Right lobe of liver (tissue), 6 donors: ENCODE measurements at regions not wholly inside any gene's neighbourhood (a gene's known extent, or its start where the extent isn't known, plus 50 kb on each side); places are given as distances from the start of the nearest gene placed in this dataset.

Experiments
- ATAC-seq, 4 donors: fragments of 200-7000 bp; cut with Tn5 transposase; one replicate each; pipeline ENCODE4 v1.9.1; 2020; ENCODE audit warnings: mild to moderate bottlenecking in 4 of 4, moderate library complexity in 4 of 4
- DNase-seq, 3 donors: peaks; one replicate each; pipeline ENCODE4 v3.0.0-alpha.2; 2020
- H3K27ac ChIP-seq, 3 donors: fragments of 200-600 bp; one replicate each; pipeline ENCODE4 v1.8.0; 2022
- H3K27me3 ChIP-seq, 2 donors: fragments of 200-600 bp; one replicate each; pipeline ENCODE4 v1.8.0; 2022
- H3K36me3 ChIP-seq, 4 donors: fragments of 200-600 bp; sonication (generic) in 1 of 4; one replicate each; pipeline versions ENCODE4 v1.5.1 to v1.8.0; 2017 to 2022; ENCODE audit warnings: control low read depth in 1 of 4
- H3K4me1 ChIP-seq, 4 donors: fragments of 200-600 bp; sonication (generic) in 1 of 4; one replicate each; pipeline versions ENCODE4 v1.5.1 to v1.8.0; 2017 to 2022; ENCODE audit warnings: control low read depth in 1 of 4
- H3K4me3 ChIP-seq, 3 donors: fragments of 200-600 bp; one replicate each; pipeline ENCODE4 v1.8.0; 2022
- H3K9me3 ChIP-seq, 4 donors: fragments of 200-600 bp; sonication (generic) in 1 of 4; one replicate each; pipeline versions ENCODE4 v1.5.1 to v1.8.0; 2017 to 2022; ENCODE audit warnings: control low read depth in 1 of 4
- POLR2A ChIP-seq: fragments of 450-650 bp; IDR thresholded peaks from one replicate; pipeline ENCODE4 v1.6.1; 2017; ENCODE audit warnings: antibody characterized with exemption, mild to moderate bottlenecking
- WGBS: methylation state at CpG from one replicate; pipeline ENCODE4 v1.1.6; 2018; ENCODE audit warnings: low coverage, low lambda C conversion rate; ENCODE audit not compliant: insufficient coverage; ENCODE audit errors: missing lambda C conversion rate; 5-methylcytosine and 5-hydroxymethylcytosine counted together
- intact Hi-C, 2 donors: fragments of 100-400 bp; cut with DNase I; formaldehyde crosslinking; loops; one replicate each; pipeline versions ENCODE4 v1.11.2 to v1.14.1; 2022
- TF ChIP-seq, protein P1 (sequence below), 4 donors: fragments of 200-600 bp in 3 of 4; fragments of 450-650 bp in 1 of 4; IDR thresholded peaks; one replicate each; pipeline versions ENCODE4 v1.5.1 to v1.8.0; 2016 to 2022; ENCODE audit warnings: antibody characterized with exemption in 4 of 4, mild to moderate bottlenecking in 2 of 4
- donor health status: DM: no; HTN: yes; CAD: no.
- donor health status: DM: no; HTN: no; CAD: no.
- donor health status: DM: no; HTN: no; CAD: no.
- donor health status: DM: no; HTN: yes; CAD: no.
- donor health status: DM: no; HTN: yes; CAD: no.

GRCh38 chr1:38716229-38716628 lies 143.3 kb downstream of the RRAGC start:
- no peak for ATAC-seq
- H3K27ac ChIP-seq = no peak overlapping the region
- intact Hi-C loops = no loop called here
- WGBS = 58% methylated on average over 2 of the region's 2 CpGs
- TF ChIP-seq, protein P1, sequence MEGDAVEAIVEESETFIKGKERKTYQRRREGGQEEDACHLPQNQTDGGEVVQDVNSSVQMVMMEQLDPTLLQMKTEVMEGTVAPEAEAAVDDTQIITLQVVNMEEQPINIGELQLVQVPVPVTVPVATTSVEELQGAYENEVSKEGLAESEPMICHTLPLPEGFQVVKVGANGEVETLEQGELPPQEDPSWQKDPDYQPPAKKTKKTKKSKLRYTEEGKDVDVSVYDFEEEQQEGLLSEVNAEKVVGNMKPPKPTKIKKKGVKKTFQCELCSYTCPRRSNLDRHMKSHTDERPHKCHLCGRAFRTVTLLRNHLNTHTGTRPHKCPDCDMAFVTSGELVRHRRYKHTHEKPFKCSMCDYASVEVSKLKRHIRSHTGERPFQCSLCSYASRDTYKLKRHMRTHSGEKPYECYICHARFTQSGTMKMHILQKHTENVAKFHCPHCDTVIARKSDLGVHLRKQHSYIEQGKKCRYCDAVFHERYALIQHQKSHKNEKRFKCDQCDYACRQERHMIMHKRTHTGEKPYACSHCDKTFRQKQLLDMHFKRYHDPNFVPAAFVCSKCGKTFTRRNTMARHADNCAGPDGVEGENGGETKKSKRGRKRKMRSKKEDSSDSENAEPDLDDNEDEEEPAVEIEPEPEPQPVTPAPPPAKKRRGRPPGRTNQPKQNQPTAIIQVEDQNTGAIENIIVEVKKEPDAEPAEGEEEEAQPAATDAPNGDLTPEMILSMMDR (IDR thresholded peaks at IDR 0.05) = no peak
- no peak for TF ChIP-seq POLR2A
- H3K9me3 ChIP-seq = no peaks in the 10 kb centered on the region
- DNase-seq = no peak
- H3K4me3 ChIP-seq = no peak overlapping the region
- no peaks in the 10 kb centered on the region for H3K27me3 ChIP-seq
- H3K4me1 ChIP-seq = no peaks in the 10 kb centered on the region
- H3K36me3 ChIP-seq = no peaks in the 10 kb centered on the region

- DNase-seq (no peak), ATAC-seq (no peak)
- H3K36me3 ChIP-seq = no peaks in the 10 kb centered on the region
- TF ChIP-seq, protein P1 (IDR thresholded peaks at IDR 0.05) = no peak
- TF ChIP-seq POLR2A = no peak
- H3K27ac ChIP-seq = no peak overlapping the region
- intact Hi-C loops = no loop called here
- H3K9me3 ChIP-seq = no peaks in the 10 kb centered on the region
- H3K4me1 ChIP-seq = no peaks in the 10 kb centered on the region
- 93% methylated on average over 3 of the region's 9 CpGs for WGBS
- H3K4me3 ChIP-seq = no peak overlapping the region
- no peaks in the 10 kb centered on the region for H3K27me3 ChIP-seq
Observed at GRCh38 chr1:38715415-38715814, 144.2 kb downstream of the RRAGC start.

GRCh38 chr1:38712046-38712445 lies 147.5 kb downstream of the RRAGC start:
- Histone ChIP-seq H3K4me3 (no peak overlapping the region), H3K9me3 (no peaks in the 10 kb centered on the region), H3K36me3 (no peaks in the 10 kb centered on the region), H3K27me3 (no peaks in the 10 kb centered on the region), H3K27ac (no peak overlapping the region), H3K4me1 (no peaks in the 10 kb centered on the region)
- intact Hi-C loops = no loop called here
- 83% methylated on average over 1 of the region's 1 CpG for WGBS
- DNase-seq = no peak
- ATAC-seq = no peak
- TF ChIP-seq, protein P1 (IDR thresholded peaks at IDR 0.05) = no peak
- TF ChIP-seq POLR2A = no peak

- Histone ChIP-seq H3K27me3 (no peaks in the 10 kb centered on the region), H3K27ac (no peak overlapping the region), H3K36me3 (no peaks in the 10 kb centered on the region), H3K4me3 (no peak overlapping the region), H3K4me1 (no peaks in the 10 kb centered on the region), H3K9me3 (no peaks in the 10 kb centered on the region)
- ATAC-seq (no peak), DNase-seq (no peak)
- WGBS = 93% methylated on average over 24 of the region's 44 CpGs
- intact Hi-C loops = no loop called here
- TF ChIP-seq, protein P1 (IDR thresholded peaks at IDR 0.05) = no peak
- TF ChIP-seq POLR2A = no peak
Observed at GRCh38 chr1:38708701-38709258, 150.8 kb downstream of the RRAGC start.

GRCh38 chr1:38701088-38701487 lies 158.5 kb downstream of the RRAGC start:
- DNase-seq = no peak
- no peak for ATAC-seq
- H3K9me3 ChIP-seq = no peaks in the 10 kb centered on the region
- intact Hi-C loops = no loop called here
- 64% methylated on average over 7 of the region's 8 CpGs for WGBS
- no peaks in the 10 kb centered on the region for H3K4me1 ChIP-seq
- no peak for TF ChIP-seq POLR2A
- no peaks in the 10 kb centered on the region for H3K27me3 ChIP-seq
- no peak overlapping the region for H3K4me3 ChIP-seq
- no peak overlapping the region for H3K27ac ChIP-seq
- H3K36me3 ChIP-seq = no peaks in the 10 kb centered on the region
